K562 (cell line): ENCODE measurements at regions not wholly inside any gene's neighbourhood (a gene's known extent, or its start where the extent isn't known, plus 50 kb on each side); places are given as distances from the start of the nearest gene placed in this dataset.

Experiments
- ATAC-seq: fragments of 200-7000 bp; cut with Tn5 transposase; 3 replicates; pipeline ENCODE4 v1.9.1; 2020; ENCODE audit warnings: moderate library complexity
- BruUV-seq: library from RNA; stranded (reverse); fragments of 400-500 nt; replicated peaks from 2 replicates; lab custom pipeline; 2021; lab: Mats Ljungman, UMichigan
- CTCF ChIA-PET: fragments of 300-600 bp; formaldehyde crosslinking; extraction: SDS; loops from one replicate; lab custom pipeline; 2021; ENCODE audit warnings: low intra/inter-chr PET ratio; lab: Yijun Ruan, JAX
- POLR2A ChIA-PET: fragments of 300-600, 350-650 bp; sonication (Branson Sonifier 250); formaldehyde crosslinking; extraction: SDS; loops from one replicate; lab custom pipeline; 2021; ENCODE audit warnings: antibody characterized with exemption, inconsistent platforms; lab: Yijun Ruan, JAX
- DNase-seq, 4 experiments: peaks; one replicate each; pipeline versions ENCODE4 v3.0.0 to v3.0.0-alpha.2; 2011 to 2018; ENCODE audit warnings: low spot score in 3 of 4, mixed read lengths in 3 of 4; ENCODE audit errors: extremely low read depth in 1 of 4
- FAIRE-seq: peaks from 2 replicates; lab custom pipeline; 2011; peaks lifted over from hg19 to GRCh38; lab: Jason Lieb, UNC
- H2AFZ ChIP-seq: 2 replicates; pipeline ENCODE4 v1.6.0; 2011; ENCODE audit warnings: low read depth, low read length, control low read depth, inconsistent platforms
- H3K27ac ChIP-seq: fragments of 200-600 bp; 3 replicates; pipeline ENCODE4 v1.8.0; 2011; ENCODE audit warnings: low read depth, mild to moderate bottlenecking, control low read depth, inconsistent platforms, low read length, moderate library complexity, mixed read lengths; ENCODE audit errors: extremely low read depth
- H3K27me3 ChIP-seq, 2 experiments: fragments of 300-600 bp in 1 of 2; 2 replicates in 1 of 2; 3 replicates in 1 of 2; pipeline versions ENCODE4 v1.6.0 to v1.8.0; 2011; ENCODE audit warnings: inconsistent platforms in 2 of 2, low read length in 2 of 2, mild to moderate bottlenecking in 1 of 2, mixed read lengths in 1 of 2, moderate library complexity in 1 of 2; ENCODE audit not compliant: control insufficient read depth in 2 of 2, insufficient read depth in 2 of 2
- H3K36me3 ChIP-seq: fragments of 300-600 bp; 3 replicates; pipeline ENCODE4 v1.8.0; 2011; ENCODE audit warnings: mild to moderate bottlenecking, low read length, inconsistent platforms; ENCODE audit not compliant: control insufficient read depth, insufficient read depth
- H3K4me1 ChIP-seq, 2 experiments: fragments of 200-600 bp in 1 of 2; replicated peaks in 1 of 2; 2 replicates in 1 of 2; 3 replicates in 1 of 2; pipeline versions ENCODE4 v1.5.1 to v1.8.0; 2011; ENCODE audit warnings: inconsistent platforms in 2 of 2, low read length in 2 of 2, mild to moderate bottlenecking in 1 of 2, mixed read lengths in 1 of 2, moderate library complexity in 1 of 2; ENCODE audit not compliant: control insufficient read depth in 2 of 2, insufficient read depth in 2 of 2
- H3K4me2 ChIP-seq: 2 replicates; pipeline ENCODE4 v1.6.1; 2011; ENCODE audit warnings: low read length, control low read depth, inconsistent platforms, mixed read lengths; ENCODE audit not compliant: insufficient read depth
- H3K4me3 ChIP-seq: fragments of 200-600 bp; sonication (generic), shearing (Covaris generic); 2 replicates; pipeline ENCODE4 v1.5.1; 2016; ENCODE audit warnings: control low read depth, inconsistent platforms
- H3K79me2 ChIP-seq: fragments of 200-600 bp; 3 replicates; pipeline ENCODE4 v1.8.0; 2011; ENCODE audit warnings: low read length, inconsistent platforms; ENCODE audit not compliant: control insufficient read depth, insufficient read depth
- H3K9ac ChIP-seq, 2 experiments: 2 replicates each; pipeline versions ENCODE4 v1.6.0 to v1.6.1; 2011; ENCODE audit warnings: low read depth in 2 of 2, low read length in 2 of 2, control low read depth in 1 of 2, inconsistent platforms in 1 of 2, mild to moderate bottlenecking in 1 of 2, mixed read lengths in 1 of 2; ENCODE audit not compliant: insufficient read depth in 1 of 2
- H3K9me1 ChIP-seq: one replicate; pipeline ENCODE4 v1.6.0; 2011; ENCODE audit warnings: inconsistent platforms, mild to moderate bottlenecking, low read length, moderate library complexity; ENCODE audit not compliant: control insufficient read depth, insufficient read depth
- H3K9me3 ChIP-seq: replicated peaks from 2 replicates; pipeline ENCODE4 v1.5.1; 2011; ENCODE audit warnings: low read depth, low read length, inconsistent platforms; ENCODE audit not compliant: control insufficient read depth, insufficient read depth
- H4K20me1 ChIP-seq: replicated peaks from 2 replicates; pipeline ENCODE4 v1.6.1; 2011; ENCODE audit warnings: low read length, inconsistent platforms, mixed read lengths; ENCODE audit not compliant: control insufficient read depth, insufficient read depth
- CBFA2T3 ChIP-seq: fragments of 450-650 bp; IDR thresholded peaks from 2 replicates; pipeline ENCODE4 v1.6.1; 2017
- HMG20B ChIP-seq: fragments of 250-450 bp; sonication (Bioruptor Pico); IDR thresholded peaks from 2 replicates; pipeline ENCODE4 v1.5.0; 2021; ENCODE audit warnings: mild to moderate bottlenecking
- KLF16 ChIP-seq: IDR thresholded peaks from 2 replicates; pipeline ENCODE4 v1.6.1; 2016; ENCODE audit warnings: antibody characterized with exemption
- PURB ChIP-seq: sonication (generic); formaldehyde crosslinking; IDR thresholded peaks from 2 replicates; pipeline ENCODE4 v1.9.0; 2021; ENCODE audit warnings: low read depth, mild to moderate bottlenecking, missing genetic modification reagents
- RFX1 ChIP-seq: fragments of 450-650 bp; IDR thresholded peaks from 2 replicates; pipeline ENCODE4 v1.6.1; 2016; ENCODE audit warnings: mild to moderate bottlenecking, moderate library complexity
- ZFX ChIP-seq: sonication (generic); formaldehyde crosslinking; IDR thresholded peaks from 2 replicates; pipeline ENCODE4 v1.8.0; 2022; ENCODE audit warnings: mild to moderate bottlenecking, missing genetic modification reagents, moderate library complexity
- ZNF77 ChIP-seq: fragments of 250-450 bp; sonication (Bioruptor Pico); IDR thresholded peaks from 2 replicates; pipeline ENCODE4 v1.5.0; 2020
- ZSCAN29 ChIP-seq: fragments of 450-650 bp; IDR thresholded peaks from 2 replicates; pipeline ENCODE4 v1.6.1; 2017
- WGBS: fragments of 100-300 bp; shearing (Covaris generic); methylation state at CpG from one replicate; pipeline ENCODE4 v1.1.6; 2016; ENCODE audit warnings: low coverage, mixed read lengths; ENCODE audit not compliant: insufficient coverage; ENCODE audit errors: missing lambda C conversion rate; 5-methylcytosine and 5-hydroxymethylcytosine counted together
- in situ Hi-C: fragments of 300-500 bp; cut with MboI; formaldehyde crosslinking; loops from 4 replicates; pipeline ENCODE4 v1.15.0; 2018; ENCODE audit warnings: inconsistent platforms, mixed read lengths
- intact Hi-C: fragments of 100-400 bp; cut with micrococcal nuclease; formaldehyde crosslinking; loops from 2 replicates; pipeline ENCODE4 v1.14.2; 2022
- TF ChIP-seq, protein P1 (sequence below): fragments of 450-650 bp; IDR thresholded peaks from 2 replicates; pipeline ENCODE4 v1.6.1; 2016
- TF ChIP-seq, protein P2 (sequence below): fragments of 450-650 bp; IDR thresholded peaks from 2 replicates; pipeline ENCODE4 v1.6.1; 2016; ENCODE audit warnings: mild to moderate bottlenecking
- TF ChIP-seq, protein P3 (sequence below), 2 experiments: fragments of 450-650 bp in 1 of 2; sonication (generic) in 1 of 2; formaldehyde crosslinking; conservative IDR thresholded peaks; 2 replicates each; pipeline versions ENCODE4 v1.4.0 to v1.8.1; 2020 to 2022; ENCODE audit warnings: mild to moderate bottlenecking in 1 of 2, missing genetic modification reagents in 1 of 2
- TF ChIP-seq, protein P4 (sequence below): fragments of 250-450 bp; sonication (Bioruptor Pico); IDR thresholded peaks from 2 replicates; pipeline ENCODE4 v1.5.0; 2021

DNA sequence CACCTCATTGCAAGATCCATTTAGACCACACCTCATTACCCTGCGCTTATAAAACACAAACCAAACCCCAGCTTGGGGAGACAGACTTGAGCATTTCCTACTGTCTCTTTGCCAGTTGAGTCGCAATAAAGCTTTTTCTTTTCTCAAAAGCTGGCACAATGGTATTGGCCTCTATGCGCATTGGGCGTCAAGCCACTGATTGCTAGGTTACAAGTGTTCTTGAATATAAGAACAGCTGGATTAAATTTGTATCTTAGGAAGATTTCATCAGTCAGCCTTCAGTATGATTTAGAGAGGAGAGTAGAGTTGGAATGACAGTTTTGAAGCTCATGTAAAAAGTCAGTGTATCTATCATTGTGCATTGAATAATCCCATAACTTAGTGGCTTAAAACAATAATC lies 84.9 kb upstream of the RAB4A start:
- BruUV-seq: no TSS peak
- in situ Hi-C loops (no loop called here), intact Hi-C loops (no loop called here)
- Histone ChIP-seq H3K36me3 (no peaks in the 10 kb centered on the region), H3K27me3 (peaks cover 24 to 35% of the 10 kb centered on the region in 2 experiments), H3K27ac (no peak overlapping the region), H3K9me1 (no peaks in the 10 kb centered on the region), H3K9me3 (no peaks in the 10 kb centered on the region), H3K4me3 (no peak overlapping the region), H3K4me1 (no peaks in the 10 kb centered on the region), H2AFZ (no peak overlapping the region), H4K20me1 (no peaks in the 10 kb centered on the region), H3K9ac (no peak overlapping the region), H3K79me2 (no peaks in the 10 kb centered on the region), H3K4me2 (no peak overlapping the region)
- ATAC-seq (no peak), FAIRE-seq (no peak), DNase-seq (no peak)
- 32% methylated on average over 4 of the region's 4 CpGs for WGBS
- ChIA-PET CTCF (no interaction called here), POLR2A (interaction anchor here (0.8 to 1.0 kb wide), 3 partner anchors 12 to 41 kb away, joined by 3 to 4 read pairs (median 3); no protein-coding TSS in a partner anchor)
- TF ChIP-seq, protein P1, sequence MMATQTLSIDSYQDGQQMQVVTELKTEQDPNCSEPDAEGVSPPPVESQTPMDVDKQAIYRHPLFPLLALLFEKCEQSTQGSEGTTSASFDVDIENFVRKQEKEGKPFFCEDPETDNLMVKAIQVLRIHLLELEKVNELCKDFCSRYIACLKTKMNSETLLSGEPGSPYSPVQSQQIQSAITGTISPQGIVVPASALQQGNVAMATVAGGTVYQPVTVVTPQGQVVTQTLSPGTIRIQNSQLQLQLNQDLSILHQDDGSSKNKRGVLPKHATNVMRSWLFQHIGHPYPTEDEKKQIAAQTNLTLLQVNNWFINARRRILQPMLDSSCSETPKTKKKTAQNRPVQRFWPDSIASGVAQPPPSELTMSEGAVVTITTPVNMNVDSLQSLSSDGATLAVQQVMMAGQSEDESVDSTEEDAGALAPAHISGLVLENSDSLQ: no peak
- TF ChIP-seq PURB (CRISPR knock-in tag): no peak
- TF ChIP-seq, protein P2, sequence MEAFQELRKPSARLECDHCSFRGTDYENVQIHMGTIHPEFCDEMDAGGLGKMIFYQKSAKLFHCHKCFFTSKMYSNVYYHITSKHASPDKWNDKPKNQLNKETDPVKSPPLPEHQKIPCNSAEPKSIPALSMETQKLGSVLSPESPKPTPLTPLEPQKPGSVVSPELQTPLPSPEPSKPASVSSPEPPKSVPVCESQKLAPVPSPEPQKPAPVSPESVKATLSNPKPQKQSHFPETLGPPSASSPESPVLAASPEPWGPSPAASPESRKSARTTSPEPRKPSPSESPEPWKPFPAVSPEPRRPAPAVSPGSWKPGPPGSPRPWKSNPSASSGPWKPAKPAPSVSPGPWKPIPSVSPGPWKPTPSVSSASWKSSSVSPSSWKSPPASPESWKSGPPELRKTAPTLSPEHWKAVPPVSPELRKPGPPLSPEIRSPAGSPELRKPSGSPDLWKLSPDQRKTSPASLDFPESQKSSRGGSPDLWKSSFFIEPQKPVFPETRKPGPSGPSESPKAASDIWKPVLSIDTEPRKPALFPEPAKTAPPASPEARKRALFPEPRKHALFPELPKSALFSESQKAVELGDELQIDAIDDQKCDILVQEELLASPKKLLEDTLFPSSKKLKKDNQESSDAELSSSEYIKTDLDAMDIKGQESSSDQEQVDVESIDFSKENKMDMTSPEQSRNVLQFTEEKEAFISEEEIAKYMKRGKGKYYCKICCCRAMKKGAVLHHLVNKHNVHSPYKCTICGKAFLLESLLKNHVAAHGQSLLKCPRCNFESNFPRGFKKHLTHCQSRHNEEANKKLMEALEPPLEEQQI: no peak
- TF ChIP-seq ZNF77: no peak
- no peak for TF ChIP-seq KLF16
- TF ChIP-seq, protein P3, sequence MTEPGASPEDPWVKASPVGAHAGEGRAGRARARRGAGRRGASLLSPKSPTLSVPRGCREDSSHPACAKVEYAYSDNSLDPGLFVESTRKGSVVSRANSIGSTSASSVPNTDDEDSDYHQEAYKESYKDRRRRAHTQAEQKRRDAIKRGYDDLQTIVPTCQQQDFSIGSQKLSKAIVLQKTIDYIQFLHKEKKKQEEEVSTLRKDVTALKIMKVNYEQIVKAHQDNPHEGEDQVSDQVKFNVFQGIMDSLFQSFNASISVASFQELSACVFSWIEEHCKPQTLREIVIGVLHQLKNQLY (CRISPR knock-in tag; conservative IDR thresholded peaks at IDR 0.05): no peak
- TF ChIP-seq, protein P4, sequence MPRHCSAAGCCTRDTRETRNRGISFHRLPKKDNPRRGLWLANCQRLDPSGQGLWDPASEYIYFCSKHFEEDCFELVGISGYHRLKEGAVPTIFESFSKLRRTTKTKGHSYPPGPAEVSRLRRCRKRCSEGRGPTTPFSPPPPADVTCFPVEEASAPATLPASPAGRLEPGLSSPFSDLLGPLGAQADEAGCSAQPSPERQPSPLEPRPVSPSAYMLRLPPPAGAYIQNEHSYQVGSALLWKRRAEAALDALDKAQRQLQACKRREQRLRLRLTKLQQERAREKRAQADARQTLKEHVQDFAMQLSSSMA (CRISPR knock-in tag): no peak
- TF ChIP-seq RFX1: no peak
- no peak for TF ChIP-seq ZFX (CRISPR knock-in tag)
- no peak for TF ChIP-seq CBFA2T3
- TF ChIP-seq ZSCAN29: no peak
- no peak for TF ChIP-seq HMG20B (CRISPR knock-in tag)
